ENCODE measurements at regions not wholly inside any gene's neighbourhood (a gene's known extent, or its start where the extent isn't known, plus 50 kb on each side); places are given as distances from the start of the nearest gene placed in this dataset.

- DNase-seq = no peak
- Histone ChIP-seq H3K18ac (ENCODE audit: low read length) (no peak overlapping the region), H2BK120ac (ENCODE audit: low read depth, low read length) (no peak overlapping the region), H3K36me3 (ENCODE audit: control insufficient read depth, insufficient read depth, low read length) (no peaks in the 10 kb centered on the region), H3K9ac (ENCODE audit: low read length) (no peak overlapping the region), H3K4me2 (ENCODE audit: low read length) (no peak overlapping the region), H3K4ac (ENCODE audit: low read depth, low read length) (no peak overlapping the region), H2AK5ac (ENCODE audit: low read length) (no peak overlapping the region), H3K4me1 (ENCODE audit: control insufficient read depth, low read depth, low read length) (no peaks in the 10 kb centered on the region), H3K27ac (ENCODE audit: low read depth, low read length) (no peak overlapping the region), H3K23ac (ENCODE audit: low read length) (no peak overlapping the region), H2BK5ac (ENCODE audit: low read length) (no peak overlapping the region), H3K79me2 (ENCODE audit: control insufficient read depth, insufficient read depth, low read length) (no peaks in the 10 kb centered on the region), H3K79me1 (ENCODE audit: low read length) (no peaks in the 10 kb centered on the region), H3K4me3 (ENCODE audit: low read length) (no peak overlapping the region), H4K5ac (ENCODE audit: low read length) (no peak overlapping the region), H2BK15ac (replicated peaks; ENCODE audit: low read depth) (no peak overlapping the region), H3K56ac (ENCODE audit: low read length) (no peak overlapping the region), H4K8ac (ENCODE audit: low read depth, low read length) (no peak overlapping the region), H3K27me3 (ENCODE audit: insufficient read depth, low read length, poor library complexity) (no peaks in the 10 kb centered on the region)
- WGBS (ENCODE audit: extremely low coverage, insufficient coverage, low lambda C conversion rate) = 100% methylated on average over 1 of the region's 1 CpG
Measured at GRCh38 chrX:83004012-83004411, 504.1 kb upstream of the POU3F4 start.

- no peak overlapping the region for H3K23ac ChIP-seq (ENCODE audit: low read length)
- H3K4me1 ChIP-seq (ENCODE audit: control insufficient read depth, low read depth, low read length) = no peaks in the 10 kb centered on the region
- no peak overlapping the region for H4K5ac ChIP-seq (ENCODE audit: low read length)
- H3K18ac ChIP-seq (ENCODE audit: low read length) = no peak overlapping the region
- H3K27ac ChIP-seq (ENCODE audit: low read depth, low read length) = no peak overlapping the region
- H3K79me2 ChIP-seq (ENCODE audit: control insufficient read depth, insufficient read depth, low read length) = no peaks in the 10 kb centered on the region
- no peaks in the 10 kb centered on the region for H3K79me1 ChIP-seq (ENCODE audit: low read length)
- no peak overlapping the region for H3K9ac ChIP-seq (ENCODE audit: low read length)
- no peaks in the 10 kb centered on the region for H3K36me3 ChIP-seq (ENCODE audit: control insufficient read depth, insufficient read depth, low read length)
- H2AK5ac ChIP-seq (ENCODE audit: low read length) = no peak overlapping the region
- H3K4me3 ChIP-seq (ENCODE audit: low read length) = no peak overlapping the region
- WGBS (ENCODE audit: extremely low coverage, insufficient coverage, low lambda C conversion rate) = no CpG with 5 or more reads among the region's 6 CpGs
- H4K8ac ChIP-seq (ENCODE audit: low read depth, low read length) = no peak overlapping the region
- no peak overlapping the region for H2BK15ac ChIP-seq (replicated peaks; ENCODE audit: low read depth)
- DNase-seq = peak; percentile 6
- H3K27me3 ChIP-seq (ENCODE audit: insufficient read depth, low read length, poor library complexity) = no peaks in the 10 kb centered on the region
- no peak overlapping the region for H3K4me2 ChIP-seq (ENCODE audit: low read length)
- H2BK5ac ChIP-seq (ENCODE audit: low read length) = no peak overlapping the region
- no peak overlapping the region for H3K56ac ChIP-seq (ENCODE audit: low read length)
- H2BK120ac ChIP-seq (ENCODE audit: low read depth, low read length) = no peak overlapping the region
- no peak overlapping the region for H3K4ac ChIP-seq (ENCODE audit: low read depth, low read length)
Measured at GRCh38 chrX:83008415-83008814, 499.7 kb upstream of the POU3F4 start.

GRCh38 chrX:83019258-83019657 is 488.8 kb upstream of the POU3F4 start:
- Histone ChIP-seq H3K9ac (ENCODE audit: low read length) (no peak overlapping the region), H3K4ac (ENCODE audit: low read depth, low read length) (no peak overlapping the region), H2AK5ac (ENCODE audit: low read length) (no peak overlapping the region), H4K8ac (ENCODE audit: low read depth, low read length) (no peak overlapping the region), H3K36me3 (ENCODE audit: control insufficient read depth, insufficient read depth, low read length) (no peaks in the 10 kb centered on the region), H3K79me2 (ENCODE audit: control insufficient read depth, insufficient read depth, low read length) (no peaks in the 10 kb centered on the region), H2BK5ac (ENCODE audit: low read length) (no peak overlapping the region), H3K4me2 (ENCODE audit: low read length) (no peak overlapping the region), H3K23ac (ENCODE audit: low read length) (no peak overlapping the region), H2BK120ac (ENCODE audit: low read depth, low read length) (no peak overlapping the region), H3K27me3 (ENCODE audit: insufficient read depth, low read length, poor library complexity) (no peaks in the 10 kb centered on the region), H3K18ac (ENCODE audit: low read length) (no peak overlapping the region), H3K4me3 (ENCODE audit: low read length) (no peak overlapping the region), H4K5ac (ENCODE audit: low read length) (no peak overlapping the region), H2BK15ac (replicated peaks; ENCODE audit: low read depth) (no peak overlapping the region), H3K27ac (ENCODE audit: low read depth, low read length) (no peak overlapping the region), H3K4me1 (ENCODE audit: control insufficient read depth, low read depth, low read length) (no peaks in the 10 kb centered on the region), H3K79me1 (ENCODE audit: low read length) (no peaks in the 10 kb centered on the region), H3K56ac (ENCODE audit: low read length) (no peak overlapping the region)
- DNase-seq = no peak
- WGBS (ENCODE audit: extremely low coverage, insufficient coverage, low lambda C conversion rate) = no CpG with 5 or more reads among the region's 1 CpG

GRCh38 chrX:83022020-83022419 is 486.1 kb upstream of the POU3F4 start:
- WGBS (ENCODE audit: extremely low coverage, insufficient coverage, low lambda C conversion rate) = no CpG with 5 or more reads among the region's 1 CpG
- DNase-seq = peak; percentile 36

More at GRCh38 chrX:83022020-83022419, 486.1 kb upstream of the POU3F4 start:
- Histone ChIP-seq H3K9ac (ENCODE audit: low read length) (no peak overlapping the region), H2BK5ac (ENCODE audit: low read length) (no peak overlapping the region), H3K4me3 (ENCODE audit: low read length) (no peak overlapping the region), H3K4ac (ENCODE audit: low read depth, low read length) (no peak overlapping the region), H3K27me3 (ENCODE audit: insufficient read depth, low read length, poor library complexity) (no peaks in the 10 kb centered on the region), H3K36me3 (ENCODE audit: control insufficient read depth, insufficient read depth, low read length) (no peaks in the 10 kb centered on the region), H3K4me2 (ENCODE audit: low read length) (no peak overlapping the region), H2AK5ac (ENCODE audit: low read length) (no peak overlapping the region), H4K5ac (ENCODE audit: low read length) (no peak overlapping the region), H3K27ac (ENCODE audit: low read depth, low read length) (no peak overlapping the region), H3K56ac (ENCODE audit: low read length) (no peak overlapping the region), H3K23ac (ENCODE audit: low read length) (no peak overlapping the region), H3K4me1 (ENCODE audit: control insufficient read depth, low read depth, low read length) (no peaks in the 10 kb centered on the region), H3K18ac (ENCODE audit: low read length) (no peak overlapping the region), H3K79me1 (ENCODE audit: low read length) (no peaks in the 10 kb centered on the region), H2BK120ac (ENCODE audit: low read depth, low read length) (no peak overlapping the region), H3K79me2 (ENCODE audit: control insufficient read depth, insufficient read depth, low read length) (no peaks in the 10 kb centered on the region), H2BK15ac (replicated peaks; ENCODE audit: low read depth) (no peak overlapping the region), H4K8ac (ENCODE audit: low read depth, low read length) (no peak overlapping the region)
